Tibial nerve (tissue), 4 donors: ENCODE measurements at regions not wholly inside any gene's neighbourhood (a gene's known extent, or its start where the extent isn't known, plus 50 kb on each side); places are given as distances from the start of the nearest gene placed in this dataset.

Experiments
- DNase-seq, 2 donors: peaks; one replicate each; pipeline ENCODE4 v3.0.0-alpha.2; 2019; ENCODE audit warnings: low spot score in 2 of 2
- H3K27ac ChIP-seq, 4 donors: fragments of 200-600 bp; sonication (generic) in 3 of 4; one replicate each; pipeline ENCODE4 v1.5.1; 2017 to 2019; ENCODE audit warnings: mild to moderate bottlenecking in 1 of 4
- H3K27me3 ChIP-seq, 2 donors: fragments of 200-600 bp; sonication (generic) in 1 of 2; one replicate each; pipeline versions ENCODE4 v1.5.1 to v1.6.0; 2017 to 2019
- H3K36me3 ChIP-seq, 3 donors: fragments of 200-600 bp; sonication (generic); one replicate each; pipeline ENCODE4 v1.5.1; 2018 to 2019
- H3K4me1 ChIP-seq, 4 donors: fragments of 200-600 bp; sonication (generic) in 3 of 4; one replicate each; pipeline ENCODE4 v1.5.1; 2017 to 2019
- H3K4me3 ChIP-seq, 4 donors: fragments of 200-600 bp; sonication (generic) in 3 of 4; one replicate each; pipeline ENCODE4 v1.5.1; 2017 to 2019; ENCODE audit warnings: mild to moderate bottlenecking in 1 of 4, moderate library complexity in 1 of 4
- H3K9me3 ChIP-seq, 4 donors: fragments of 200-600 bp; sonication (generic) in 3 of 4; one replicate each; pipeline ENCODE4 v1.5.1; 2017 to 2019
- EP300 ChIP-seq, 2 donors: sonication (generic); formaldehyde crosslinking; IDR thresholded peaks; one replicate each; pipeline ENCODE4 v1.6.1; 2017; ENCODE audit warnings: antibody characterized with exemption in 2 of 2, mild to moderate bottlenecking in 1 of 2
- POLR2A ChIP-seq, 2 donors: fragments of 450-650 bp; IDR thresholded peaks; one replicate each; pipeline ENCODE4 v1.6.1; 2017; ENCODE audit warnings: antibody characterized with exemption in 2 of 2, mild to moderate bottlenecking in 2 of 2, moderate library complexity in 2 of 2
- WGBS, 2 donors: methylation state at CpG; one replicate each; pipeline ENCODE4 v1.1.5; 2018; 5-methylcytosine and 5-hydroxymethylcytosine counted together
- TF ChIP-seq, protein P1 (sequence below), 5 experiments: fragments of 200-600 bp in 3 of 5; fragments of 450-650 bp in 2 of 5; sonication (generic) in 3 of 5; IDR thresholded peaks; one replicate each; pipeline ENCODE4 v1.5.1; 2016 to 2019; ENCODE audit warnings: antibody characterized with exemption in 5 of 5, mild to moderate bottlenecking in 3 of 5, moderate library complexity in 2 of 5

DNA sequence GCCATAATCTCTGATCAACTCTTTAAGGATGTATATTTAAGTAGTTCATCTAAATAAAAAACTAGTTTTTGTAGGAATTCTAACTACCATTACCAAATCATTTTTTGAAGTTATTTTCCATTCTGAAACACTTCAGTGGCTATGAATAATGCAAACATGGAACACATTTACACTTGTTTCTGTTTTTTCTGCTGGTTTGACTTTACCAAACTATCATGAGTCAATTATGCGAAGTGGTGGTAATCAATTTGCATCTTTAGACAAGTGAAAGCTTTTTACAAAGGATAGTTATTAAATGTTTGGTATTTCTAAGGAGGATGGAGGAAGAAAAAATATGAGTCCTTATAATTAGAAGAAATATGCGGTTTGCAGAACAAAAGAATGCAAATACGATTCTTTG is 202.0 kb upstream of the MMADHC start:
- Histone ChIP-seq H3K27ac (no peak overlapping the region), H3K36me3 (no peaks in the 10 kb centered on the region), H3K4me3 (no peak overlapping the region), H3K27me3 (no peaks in the 10 kb centered on the region), H3K9me3 (peaks cover 0 to 15% (median 0%) of the 10 kb centered on the region in 4 donors), H3K4me1 (no peaks in the 10 kb centered on the region)
- no peak for DNase-seq
- TF ChIP-seq, protein P1, sequence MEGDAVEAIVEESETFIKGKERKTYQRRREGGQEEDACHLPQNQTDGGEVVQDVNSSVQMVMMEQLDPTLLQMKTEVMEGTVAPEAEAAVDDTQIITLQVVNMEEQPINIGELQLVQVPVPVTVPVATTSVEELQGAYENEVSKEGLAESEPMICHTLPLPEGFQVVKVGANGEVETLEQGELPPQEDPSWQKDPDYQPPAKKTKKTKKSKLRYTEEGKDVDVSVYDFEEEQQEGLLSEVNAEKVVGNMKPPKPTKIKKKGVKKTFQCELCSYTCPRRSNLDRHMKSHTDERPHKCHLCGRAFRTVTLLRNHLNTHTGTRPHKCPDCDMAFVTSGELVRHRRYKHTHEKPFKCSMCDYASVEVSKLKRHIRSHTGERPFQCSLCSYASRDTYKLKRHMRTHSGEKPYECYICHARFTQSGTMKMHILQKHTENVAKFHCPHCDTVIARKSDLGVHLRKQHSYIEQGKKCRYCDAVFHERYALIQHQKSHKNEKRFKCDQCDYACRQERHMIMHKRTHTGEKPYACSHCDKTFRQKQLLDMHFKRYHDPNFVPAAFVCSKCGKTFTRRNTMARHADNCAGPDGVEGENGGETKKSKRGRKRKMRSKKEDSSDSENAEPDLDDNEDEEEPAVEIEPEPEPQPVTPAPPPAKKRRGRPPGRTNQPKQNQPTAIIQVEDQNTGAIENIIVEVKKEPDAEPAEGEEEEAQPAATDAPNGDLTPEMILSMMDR (IDR thresholded peaks at IDR 0.05) = no peak
- TF ChIP-seq POLR2A (IDR thresholded peaks at IDR 0.05) = no peak
- no peak for TF ChIP-seq EP300 (IDR thresholded peaks at IDR 0.05)
- WGBS, 2 donors = 82 to 87% methylated on average over 3 of the region's 3 CpGs

DNA sequence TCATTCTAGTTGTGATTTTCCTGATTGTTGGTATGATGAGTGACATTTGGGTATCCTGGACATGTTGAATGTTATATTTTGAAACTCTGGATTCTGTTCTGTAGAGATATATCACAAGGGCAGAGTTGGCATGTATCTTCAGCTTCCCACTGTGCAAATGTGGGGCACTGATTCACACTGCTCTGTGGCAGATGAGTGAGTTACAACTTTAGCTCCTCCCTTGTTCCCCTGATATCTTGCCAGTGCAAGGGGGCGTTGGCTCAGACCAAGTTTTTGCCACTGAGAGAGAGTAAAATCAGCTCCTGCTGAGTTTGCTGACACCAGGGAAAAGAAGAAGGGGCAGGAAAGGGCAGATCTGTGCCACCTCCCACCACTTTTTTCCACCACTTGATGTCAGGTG is 199.6 kb upstream of the MMADHC start:
- Histone ChIP-seq H3K27ac (no peak overlapping the region), H3K27me3 (no peaks in the 10 kb centered on the region), H3K36me3 (no peaks in the 10 kb centered on the region), H3K9me3 (peaks cover 0 to 17% (median 0%) of the 10 kb centered on the region in 4 donors), H3K4me1 (no peaks in the 10 kb centered on the region), H3K4me3 (no peak overlapping the region)
- no peak for TF ChIP-seq POLR2A (IDR thresholded peaks at IDR 0.05)
- TF ChIP-seq, protein P1 (IDR thresholded peaks at IDR 0.05) = no peak
- no peak for TF ChIP-seq EP300 (IDR thresholded peaks at IDR 0.05)
- 54 to 69% methylated on average over 1 of the region's 1 CpG for WGBS, 2 donors
- no peak for DNase-seq

DNA sequence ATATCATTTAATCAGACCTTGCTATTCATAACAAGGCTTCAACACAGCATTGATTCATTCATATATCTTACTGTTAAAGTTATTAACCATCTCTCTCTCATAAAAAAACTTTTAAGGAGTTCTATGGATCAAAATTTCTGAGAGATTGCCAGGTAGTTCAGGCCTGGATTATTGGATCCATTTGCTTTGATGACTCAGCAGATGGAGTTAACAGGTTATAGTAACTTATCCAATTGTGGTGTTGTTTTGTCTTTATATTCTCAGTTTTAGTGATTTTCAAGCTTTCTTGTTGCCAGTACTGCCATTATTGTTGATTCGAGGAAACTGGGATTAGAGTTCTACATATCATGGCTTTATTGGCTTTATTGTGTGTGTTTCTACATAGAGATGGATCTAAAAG is 195.7 kb upstream of the MMADHC start:
- Histone ChIP-seq H3K27ac (no peak overlapping the region), H3K4me1 (no peaks in the 10 kb centered on the region), H3K27me3 (no peaks in the 10 kb centered on the region), H3K4me3 (no peak overlapping the region), H3K36me3 (no peaks in the 10 kb centered on the region), H3K9me3 (peaks cover 0 to 14% (median 0%) of the 10 kb centered on the region in 4 donors)
- 84 to 92% methylated on average over 1 of the region's 1 CpG for WGBS, 2 donors
- TF ChIP-seq EP300 (IDR thresholded peaks at IDR 0.05) (no peak), POLR2A (IDR thresholded peaks at IDR 0.05) (no peak)
- TF ChIP-seq, protein P1 (IDR thresholded peaks at IDR 0.05) = no peak
- no peak for DNase-seq

DNA sequence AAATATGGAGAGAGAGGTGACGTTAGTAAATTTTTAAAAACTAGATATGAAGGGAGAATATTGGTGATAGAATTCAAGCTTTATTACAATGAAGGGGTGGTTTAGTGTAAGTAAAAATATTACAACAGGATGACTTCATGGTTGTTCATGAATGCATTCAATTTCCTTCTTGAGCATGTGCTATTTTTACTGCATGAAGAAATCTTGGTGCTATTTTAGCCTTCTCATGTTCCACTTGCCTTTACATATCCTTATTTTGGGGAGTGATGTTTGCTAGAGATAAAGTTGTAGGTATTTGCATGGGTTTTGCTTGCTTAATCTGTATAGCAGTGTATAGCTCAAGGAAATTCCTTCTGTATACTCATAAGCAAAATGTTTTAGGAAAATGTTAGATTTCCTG is 195.0 kb upstream of the MMADHC start:
- WGBS, 2 donors = 85 to 90% methylated on average over 1 of the region's 1 CpG
- no peaks in the 10 kb centered on the region for H3K36me3 ChIP-seq
- no peak overlapping the region for H3K27ac ChIP-seq
- no peaks in the 10 kb centered on the region for H3K4me1 ChIP-seq
- H3K4me3 ChIP-seq = no peak overlapping the region
- peaks cover 0 to 14% (median 0%) of the 10 kb centered on the region in 4 donors for H3K9me3 ChIP-seq
- no peak for DNase-seq
- H3K27me3 ChIP-seq = no peaks in the 10 kb centered on the region
- TF ChIP-seq EP300 (IDR thresholded peaks at IDR 0.05) (no peak), POLR2A (IDR thresholded peaks at IDR 0.05) (no peak)
- TF ChIP-seq, protein P1 (IDR thresholded peaks at IDR 0.05) = no peak

DNA sequence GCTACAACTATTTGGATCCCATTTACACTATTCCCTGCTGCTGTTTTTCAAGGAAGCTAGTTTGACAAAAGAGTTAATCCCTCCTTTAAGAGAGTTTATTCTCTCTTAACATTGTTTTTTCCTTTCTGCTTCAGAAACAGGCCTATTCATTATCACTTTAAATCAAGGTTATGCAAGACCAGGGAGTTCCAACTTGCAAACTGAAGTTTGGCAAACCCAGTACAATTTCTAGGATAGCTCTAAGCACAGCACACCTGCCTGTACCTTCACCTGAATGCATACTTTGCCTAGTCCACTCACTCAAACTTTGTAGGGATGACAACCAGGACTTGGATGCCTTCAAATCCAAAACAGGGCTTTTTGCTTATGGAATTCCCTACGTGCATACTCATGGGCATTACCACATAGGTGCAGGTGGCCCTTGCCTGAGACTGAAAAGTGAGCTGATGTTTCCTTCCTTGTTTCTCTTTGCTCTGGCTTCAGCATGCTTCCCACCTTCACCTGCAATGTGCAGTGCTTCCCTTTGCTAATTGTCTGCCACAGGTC is 193.8 kb upstream of the MMADHC start:
- WGBS, 2 donors = 87 to 94% methylated on average over 1 of the region's 1 CpG
- no peak overlapping the region for H3K27ac ChIP-seq
- TF ChIP-seq EP300 (IDR thresholded peaks at IDR 0.05) (no peak), POLR2A (IDR thresholded peaks at IDR 0.05) (no peak)
- TF ChIP-seq, protein P1 (IDR thresholded peaks at IDR 0.05) = no peak
- no peaks in the 10 kb centered on the region for H3K27me3 ChIP-seq
- DNase-seq = no peak
- peaks cover 0 to 14% (median 0%) of the 10 kb centered on the region in 4 donors for H3K9me3 ChIP-seq
- no peak overlapping the region for H3K4me3 ChIP-seq
- H3K36me3 ChIP-seq = no peaks in the 10 kb centered on the region
- H3K4me1 ChIP-seq = no peaks in the 10 kb centered on the region
